Loucy (cell line): ENCODE measurements at regions not wholly inside any gene's neighbourhood (a gene's known extent, or its start where the extent isn't known, plus 50 kb on each side); places are given as distances from the start of the nearest gene placed in this dataset.

Source experiments
- H2AFZ ChIP-seq: fragments of 200-600 bp; sonication (generic); 2 replicates; pipeline ENCODE4 v1.6.0; 2016; ENCODE audit warnings: antibody characterized with exemption, mild to moderate bottlenecking, low read length, moderate library complexity
- H3F3A ChIP-seq: fragments of 200-600 bp; 2 replicates; pipeline ENCODE4 v1.6.0; 2016; ENCODE audit warnings: antibody characterized with exemption, low read depth, mild to moderate bottlenecking
- H3K27me3 ChIP-seq: fragments of 200-600 bp; sonication (generic); 2 replicates; pipeline ENCODE4 v1.6.1; 2014; ENCODE audit warnings: low read length, mild to moderate bottlenecking; ENCODE audit not compliant: insufficient read depth, poor library complexity, severe bottlenecking
- H3K36me3 ChIP-seq: fragments of 200-600 bp; sonication (generic); 2 replicates; pipeline ENCODE4 v1.6.1; 2016; ENCODE audit warnings: low read length; ENCODE audit not compliant: insufficient read depth
- H3K4me1 ChIP-seq: fragments of 200-600 bp; sonication (generic); 2 replicates; pipeline ENCODE4 v1.5.1; 2014; ENCODE audit warnings: low read length, mild to moderate bottlenecking; ENCODE audit not compliant: insufficient read depth, poor library complexity, severe bottlenecking
- H3K4me2 ChIP-seq: fragments of 200-600 bp; sonication (generic); 2 replicates; pipeline ENCODE4 v1.6.0; 2014; ENCODE audit warnings: antibody characterized with exemption, low read length, low read depth, mild to moderate bottlenecking; ENCODE audit not compliant: poor library complexity, severe bottlenecking
- H3K4me3 ChIP-seq: fragments of 200-600 bp; sonication (generic); 2 replicates; pipeline ENCODE4 v1.5.1; 2014; ENCODE audit warnings: low read length, mild to moderate bottlenecking, mixed read lengths; ENCODE audit not compliant: poor library complexity, severe bottlenecking
- H3K79me2 ChIP-seq: fragments of 200-600 bp; sonication (generic); 2 replicates; pipeline ENCODE4 v1.6.1; 2014; ENCODE audit warnings: low read length; ENCODE audit not compliant: insufficient read depth
- H3K9ac ChIP-seq: fragments of 200-600 bp; sonication (generic); 2 replicates; pipeline ENCODE4 v1.6.0; 2014; ENCODE audit warnings: mild to moderate bottlenecking, low read depth, low read length, moderate library complexity; ENCODE audit not compliant: poor library complexity, severe bottlenecking
- H3K9me2 ChIP-seq: fragments of 200-600 bp; sonication (generic); replicated peaks from 2 replicates; pipeline ENCODE4 v1.6.1; 2016; ENCODE audit warnings: low read depth, low read length, mixed read lengths
- H3K9me3 ChIP-seq: fragments of 200-600 bp; sonication (generic); 2 replicates; pipeline ENCODE4 v1.6.1; 2014; ENCODE audit warnings: mild to moderate bottlenecking, antibody characterized with exemption, low read length, low read depth; ENCODE audit not compliant: insufficient read depth
- H4K20me1 ChIP-seq: fragments of 200-600 bp; sonication (generic); 2 replicates; pipeline ENCODE4 v1.6.0; 2014; ENCODE audit warnings: antibody characterized with exemption, low read length, mild to moderate bottlenecking; ENCODE audit not compliant: insufficient read depth, poor library complexity, severe bottlenecking
- CTCF ChIP-seq: fragments of 200-600 bp; sonication (generic); conservative IDR thresholded peaks from 2 replicates; pipeline ENCODE4 v1.5.1; 2014; ENCODE audit warnings: mild to moderate bottlenecking, antibody characterized with exemption, low read length
- EZH2phosphoT487 ChIP-seq: fragments of 200-600 bp; IDR thresholded peaks from 2 replicates; pipeline ENCODE4 v1.6.1; 2018; ENCODE audit warnings: antibody characterized with exemption, mild to moderate bottlenecking, moderate library complexity, borderline replicate concordance

- TF ChIP-seq CTCF, result no peak
- TF ChIP-seq EZH2phosphoT487, result no peak
- Histone ChIP-seq H2AFZ (no peak overlapping the region), H3K9me2 (no peaks in the 10 kb centered on the region), H3F3A (no peaks in the 10 kb centered on the region), H4K20me1 (no peaks in the 10 kb centered on the region), H3K4me1 (no peaks in the 10 kb centered on the region), H3K27me3 (no peaks in the 10 kb centered on the region), H3K4me3 (no peak overlapping the region), H3K79me2 (no peaks in the 10 kb centered on the region), H3K9me3 (no peaks in the 10 kb centered on the region), H3K36me3 (no peaks in the 10 kb centered on the region), H3K9ac (no peak overlapping the region), H3K4me2 (no peak overlapping the region)
Measured at GRCh38 chr4:135385830-135386581, 1184.4 kb upstream of the PABPC4L start.

- Histone ChIP-seq H4K20me1 (no peaks in the 10 kb centered on the region), H3K36me3 (no peaks in the 10 kb centered on the region), H3K79me2 (no peaks in the 10 kb centered on the region), H3K4me3 (no peak overlapping the region), H3K9me3 (no peaks in the 10 kb centered on the region), H3K27me3 (no peaks in the 10 kb centered on the region), H2AFZ (no peak overlapping the region), H3K9ac (no peak overlapping the region), H3K4me1 (no peaks in the 10 kb centered on the region), H3K9me2 (no peaks in the 10 kb centered on the region), H3K4me2 (no peak overlapping the region), H3F3A (no peaks in the 10 kb centered on the region)
- TF ChIP-seq CTCF (no peak), EZH2phosphoT487 (no peak)
Measured at GRCh38 chr4:135383356-135384288, 1182.0 kb upstream of the PABPC4L start.

DNA sequence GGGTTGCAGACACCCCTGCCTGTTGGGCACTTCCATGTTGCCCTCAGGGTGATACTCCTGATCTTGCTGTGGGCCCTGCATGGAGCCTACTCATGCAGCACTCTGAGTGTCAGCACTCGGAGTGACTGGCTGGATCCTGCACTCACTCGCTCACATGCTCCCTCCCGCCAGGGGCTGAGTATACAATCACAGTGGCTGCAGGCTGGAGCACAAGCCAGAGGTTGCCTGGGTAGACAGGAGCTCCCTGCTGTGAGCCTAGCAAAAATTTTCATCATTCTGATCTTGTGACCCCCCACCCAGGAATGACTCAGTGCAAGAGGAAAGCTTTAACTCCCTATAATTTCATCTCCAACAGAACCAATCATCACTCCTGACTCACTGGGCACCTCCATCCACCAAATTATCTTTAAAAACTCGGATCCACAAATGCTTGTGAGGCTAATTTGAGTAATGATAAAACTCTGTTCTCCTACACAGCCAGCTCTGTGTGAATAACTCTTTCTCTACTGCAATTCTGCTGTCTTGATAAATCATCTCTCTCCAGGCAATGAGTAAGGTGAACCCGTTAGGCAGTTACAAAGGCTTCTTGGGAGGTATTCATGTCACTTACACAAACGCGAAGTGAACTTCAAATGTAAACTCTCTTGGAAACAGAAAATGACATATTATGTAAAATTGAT is 1180.8 kb upstream of the PABPC4L start:
- H3K9ac ChIP-seq, result no peak overlapping the region
- H3F3A ChIP-seq, result no peaks in the 10 kb centered on the region
- H3K9me3 ChIP-seq, result no peaks in the 10 kb centered on the region
- no peaks in the 10 kb centered on the region for H3K79me2 ChIP-seq
- TF ChIP-seq EZH2phosphoT487 (no peak), CTCF (no peak)
- no peaks in the 10 kb centered on the region for H3K9me2 ChIP-seq
- no peaks in the 10 kb centered on the region for H3K4me1 ChIP-seq
- H3K27me3 ChIP-seq, result no peaks in the 10 kb centered on the region
- H3K4me3 ChIP-seq, result no peak overlapping the region
- no peaks in the 10 kb centered on the region for H4K20me1 ChIP-seq
- H3K4me2 ChIP-seq, result no peak overlapping the region
- H3K36me3 ChIP-seq, result no peaks in the 10 kb centered on the region
- no peak overlapping the region for H2AFZ ChIP-seq
